GM12878 (cell line): ENCODE measurements at regions not wholly inside any gene's neighbourhood (a gene's known extent, or its start where the extent isn't known, plus 50 kb on each side); places are given as distances from the start of the nearest gene placed in this dataset.

Experiments used
- ATAC-seq: fragments of 200-7000 bp; cut with Tn5 transposase; 3 replicates; pipeline ENCODE4 v1.9.1; 2020; ENCODE audit warnings: mild to moderate bottlenecking, moderate library complexity
- BruUV-seq: library from RNA; stranded (reverse); fragments of 400-500 nt; replicated peaks from 2 replicates; lab custom pipeline; 2021; lab: Mats Ljungman, UMichigan
- CTCF ChIA-PET: fragments of 300-600 bp; sonication (Branson Sonifier 250); formaldehyde crosslinking; extraction: SDS; loops from one replicate; lab custom pipeline; 2021; ENCODE audit warnings: inconsistent platforms; lab: Yijun Ruan, JAX
- POLR2A ChIA-PET: fragments of 350-600 bp; formaldehyde crosslinking; extraction: SDS; loops from one replicate; lab custom pipeline; 2021; ENCODE audit warnings: inconsistent platforms; lab: Charles Lee
- RAD21 ChIA-PET: fragments of 300-600 bp; sonication (Branson Sonifier 250); formaldehyde crosslinking; loops from one replicate; lab custom pipeline; 2023; ENCODE audit warnings: antibody characterized with exemption; ENCODE audit not compliant: unreplicated experiment; lab: Charles Lee
- SMC1A ChIA-PET: fragments of 300-600 bp; sonication (Branson Sonifier 250); formaldehyde crosslinking; loops from one replicate; lab custom pipeline; 2023; ENCODE audit not compliant: unreplicated experiment, uncharacterized antibody; lab: Charles Lee
- DNase-seq: peaks from one replicate; pipeline ENCODE4 v3.0.0-alpha.2; 2011; ENCODE audit warnings: low read depth, low spot score
- FAIRE-seq: peaks from 3 replicates; lab custom pipeline; 2011; peaks lifted over from hg19 to GRCh38; lab: Jason Lieb, UNC
- H2AFZ ChIP-seq: 2 replicates; pipeline ENCODE4 v1.6.0; 2011; ENCODE audit warnings: low read depth, low read length, control low read depth; ENCODE audit not compliant: control insufficient read depth
- H3K27ac ChIP-seq: 2 replicates; pipeline ENCODE4 v1.5.1; 2011; ENCODE audit warnings: control low read depth; ENCODE audit not compliant: control insufficient read depth, insufficient read depth
- H3K27me3 ChIP-seq, 2 experiments: replicated peaks in 1 of 2; 2 replicates each; pipeline versions ENCODE4 v1.6.0 to v1.6.1; 2011; ENCODE audit warnings: low read length in 1 of 2; ENCODE audit not compliant: control insufficient read depth in 2 of 2, insufficient read depth in 2 of 2
- H3K36me3 ChIP-seq, 2 experiments: 2 replicates each; pipeline ENCODE4 v1.5.1; 2011; ENCODE audit warnings: low read length in 1 of 2; ENCODE audit not compliant: control insufficient read depth in 2 of 2, insufficient read depth in 2 of 2
- H3K4me1 ChIP-seq: 2 replicates; pipeline ENCODE4 v1.6.1; 2011; ENCODE audit warnings: mild to moderate bottlenecking, low read length, moderate library complexity, mixed read lengths; ENCODE audit not compliant: control insufficient read depth, insufficient read depth
- H3K4me2 ChIP-seq: 2 replicates; pipeline ENCODE4 v1.6.0; 2011; ENCODE audit warnings: control low read depth; ENCODE audit not compliant: control insufficient read depth, insufficient read depth
- H3K4me3 ChIP-seq: fragments of 200-600 bp; sonication (generic); 2 replicates; pipeline ENCODE4 v1.5.1; 2016
- H3K79me2 ChIP-seq: 2 replicates; pipeline ENCODE4 v1.6.0; 2011; ENCODE audit warnings: low read length; ENCODE audit not compliant: control insufficient read depth, insufficient read depth
- H3K9ac ChIP-seq: 2 replicates; pipeline ENCODE4 v1.8.0; 2011; ENCODE audit warnings: low read length, control low read depth, mixed read lengths; ENCODE audit not compliant: control insufficient read depth, insufficient read depth
- H3K9me3 ChIP-seq: replicated peaks from 3 replicates; pipeline ENCODE4 v1.5.1; 2011; ENCODE audit warnings: mild to moderate bottlenecking, low read length; ENCODE audit not compliant: control insufficient read depth, insufficient read depth
- H4K20me1 ChIP-seq: 2 replicates; pipeline ENCODE4 v1.6.0; 2011; ENCODE audit not compliant: control insufficient read depth, insufficient read depth
- BACH1 ChIP-seq: fragments of 450-650 bp; IDR thresholded peaks from 2 replicates; pipeline ENCODE4 v1.6.1; 2017; ENCODE audit warnings: mild to moderate bottlenecking, borderline replicate concordance
- BHLHE40 ChIP-seq, 2 experiments: fragments of 450-650 bp in 1 of 2; IDR thresholded peaks; 2 replicates each; pipeline ENCODE4 v1.6.1; 2011 to 2017; ENCODE audit warnings: low read depth in 2 of 2, borderline replicate concordance in 1 of 2, improper control_type of control experiment in 1 of 2, low read length in 1 of 2, mild to moderate bottlenecking in 1 of 2
- DPF2 ChIP-seq: fragments of 450-650 bp; IDR thresholded peaks from 2 replicates; pipeline ENCODE4 v1.6.1; 2017; ENCODE audit warnings: mild to moderate bottlenecking
- E2F4 ChIP-seq: IDR thresholded peaks from 2 replicates; pipeline ENCODE4 v1.6.1; 2012; ENCODE audit warnings: low read depth, low read length, improper control_type of control experiment
- E2F8 ChIP-seq: fragments of 450-650 bp; IDR thresholded peaks from 2 replicates; pipeline ENCODE4 v1.6.1; 2018; ENCODE audit warnings: mild to moderate bottlenecking, low read depth, moderate library complexity; ENCODE audit not compliant: partially characterized antibody
- ETV6 ChIP-seq, 2 experiments: fragments of 450-650 bp in 1 of 2; IDR thresholded peaks in 1 of 2; conservative IDR thresholded peaks in 1 of 2; 2 replicates each; pipeline ENCODE4 v1.6.1; 2014; ENCODE audit warnings: antibody characterized with exemption in 1 of 2, borderline replicate concordance in 1 of 2, low read depth in 1 of 2, mild to moderate bottlenecking in 1 of 2, moderate library complexity in 1 of 2
- GATAD2B ChIP-seq: fragments of 450-650 bp; conservative IDR thresholded peaks from 2 replicates; pipeline ENCODE4 v1.6.1; 2017; ENCODE audit warnings: low read depth, mild to moderate bottlenecking, moderate library complexity
- HCFC1 ChIP-seq: fragments of 150-350 bp; IDR thresholded peaks from 2 replicates; pipeline ENCODE4 v1.6.1; 2014; ENCODE audit warnings: low read length
- IRF5 ChIP-seq: fragments of 450-650 bp; IDR thresholded peaks from 2 replicates; pipeline ENCODE4 v1.6.1; 2017; ENCODE audit warnings: borderline replicate concordance
- NKRF ChIP-seq: fragments of 450-650 bp; conservative IDR thresholded peaks from 2 replicates; pipeline ENCODE4 v1.6.1; 2017; ENCODE audit warnings: mild to moderate bottlenecking, moderate library complexity
- NRF1 ChIP-seq: conservative IDR thresholded peaks from 2 replicates; pipeline ENCODE4 v1.6.1; 2011; ENCODE audit warnings: mild to moderate bottlenecking, low read depth, low read length, improper control_type of control experiment
- SIX5 ChIP-seq: IDR thresholded peaks from 2 replicates; pipeline ENCODE4 v1.6.1; 2011; ENCODE audit warnings: mild to moderate bottlenecking, low read depth, low read length, moderate library complexity; ENCODE audit not compliant: severe bottlenecking
- SMAD5 ChIP-seq: IDR thresholded peaks from 2 replicates; pipeline ENCODE4 v1.6.1; 2016; ENCODE audit warnings: antibody characterized with exemption, low read depth
- ZBTB4 ChIP-seq: fragments of 450-650 bp; formaldehyde crosslinking; IDR thresholded peaks from 2 replicates; pipeline ENCODE4 v1.4.0; 2022; ENCODE audit warnings: mild to moderate bottlenecking, moderate library complexity
- WGBS: methylation state at CpG from one replicate; pipeline ENCODE4 v1.1.6; 2016; ENCODE audit warnings: low lambda C conversion rate; ENCODE audit not compliant: insufficient replicate concordance, insufficient coverage; ENCODE audit errors: missing lambda C conversion rate; 5-methylcytosine and 5-hydroxymethylcytosine counted together
- in situ Hi-C: fragments of 300-500 bp; cut with MboI; formaldehyde crosslinking; loops from 9 replicates; pipeline ENCODE4 v1.14.3; 2018; ENCODE audit warnings: mixed read lengths
- intact Hi-C: fragments of 100-400 bp; cut with micrococcal nuclease; formaldehyde crosslinking; loops from one replicate; pipeline ENCODE4 v1.14.2; 2022; ENCODE audit not compliant: unreplicated experiment

- 53% methylated on average over 4 of the region's 4 CpGs for WGBS
- Histone ChIP-seq H2AFZ (no peak overlapping the region), H3K27me3 (no peaks in the 10 kb centered on the region), H3K27ac (no peak overlapping the region), H3K9ac (no peak overlapping the region), H3K4me3 (no peak overlapping the region), H4K20me1 (no peaks in the 10 kb centered on the region), H3K79me2 (no peaks in the 10 kb centered on the region), H3K9me3 (no peaks in the 10 kb centered on the region), H3K4me2 (no peak overlapping the region), H3K36me3 (no peaks in the 10 kb centered on the region), H3K4me1 (no peaks in the 10 kb centered on the region)
- SMC1A ChIA-PET: interaction anchor here (0.7 kb wide), 1 partner anchor 10 kb away, joined by 3 read pairs; no protein-coding TSS in a partner anchor
- DNase-seq (no peak), FAIRE-seq (no peak), ATAC-seq (no peak)
- RAD21 ChIA-PET: no interaction called here
- intact Hi-C loops: no loop called here
- POLR2A ChIA-PET: interaction anchor here (0.6 kb wide), 1 partner anchor 665 kb away, joined by 8 read pairs; no protein-coding TSS in a partner anchor
- CTCF ChIA-PET: no interaction called here
- BruUV-seq: no TSS peak
- in situ Hi-C loops: no loop called here
- no peak for TF ChIP-seq DPF2
- no peak for TF ChIP-seq SIX5
- TF ChIP-seq ETV6 (conservative IDR thresholded peaks at IDR 0.05 in 1 of 2, IDR thresholded peaks at IDR 0.05 in 1 of 2; ENCODE audit: borderline replicate concordance in 1 of 2, low read depth in 1 of 2): no peak
- TF ChIP-seq GATAD2B: no peak
- no peak for TF ChIP-seq NRF1
- no peak for TF ChIP-seq HCFC1
- TF ChIP-seq NKRF: no peak
- TF ChIP-seq E2F4: no peak
- TF ChIP-seq SMAD5: no peak
- TF ChIP-seq BACH1: no peak
- TF ChIP-seq E2F8: no peak
- no peak for TF ChIP-seq ZBTB4 (CRISPR knock-in tag)
- no peak for TF ChIP-seq IRF5
- no peak for TF ChIP-seq BHLHE40 (IDR thresholded peaks at IDR 0.05; ENCODE audit: borderline replicate concordance in 1 of 2, low read depth in 2 of 2, low read length in 1 of 2)
Observed at GRCh38 chr4:71683309-71683708, 100.6 kb downstream of the GC start.
